Naive thymus-derived CD4-positive, alpha-beta T cell (primary cell): ENCODE measurements at regions not wholly inside any gene's neighbourhood (a gene's known extent, or its start where the extent isn't known, plus 50 kb on each side); places are given as distances from the start of the nearest gene placed in this dataset.

ENCODE experiments used
- ATAC-seq: fragments of 150-1000 bp; cut with Tn5 transposase; 2 replicates; pipeline ENCODE4 v1.10.0; 2021; ENCODE audit warnings: mild to moderate bottlenecking, moderate library complexity
- CTCF ChIA-PET: fragments of 350-600 bp; sonication (Branson Sonifier 250); formaldehyde crosslinking; loops from one replicate; lab custom pipeline; 2021; ENCODE audit warnings: antibody characterized with exemption; lab: Charles Lee
- POLR2A ChIA-PET: fragments of 350-600 bp; sonication (Branson Sonifier 250); formaldehyde crosslinking; loops from one replicate; lab custom pipeline; 2021; ENCODE audit warnings: antibody characterized with exemption, inconsistent platforms; lab: Charles Lee
- DNase-seq, 9 donors: peaks; one replicate each; pipeline versions ENCODE4 v3.0.0 to v3.0.0-alpha.2; 2020 to 2022; ENCODE audit warnings: mixed read lengths in 1 of 9
- H3K27ac ChIP-seq: one replicate; pipeline ENCODE4 v1.7.0; 2013; ENCODE audit warnings: mild to moderate bottlenecking, low read depth, low read length, moderate library complexity
- H3K27me3 ChIP-seq, 2 donors: one replicate each; pipeline ENCODE4 v1.7.0; 2013; ENCODE audit warnings: low read length in 2 of 2, mild to moderate bottlenecking in 2 of 2, moderate library complexity in 2 of 2; ENCODE audit not compliant: control insufficient read depth in 2 of 2, insufficient read depth in 2 of 2
- H3K36me3 ChIP-seq, 3 experiments: 1 replicate in 2 of 3; 2 replicates in 1 of 3; pipeline ENCODE4 v1.7.0; 2013; ENCODE audit warnings: low read length in 3 of 3, mild to moderate bottlenecking in 3 of 3, moderate library complexity in 1 of 3; ENCODE audit not compliant: insufficient read depth in 3 of 3, control insufficient read depth in 2 of 3
- H3K4me1 ChIP-seq, 2 donors: one replicate each; pipeline ENCODE4 v1.7.0; 2013; ENCODE audit warnings: low read length in 2 of 2, mild to moderate bottlenecking in 2 of 2, moderate library complexity in 1 of 2; ENCODE audit not compliant: control insufficient read depth in 2 of 2, insufficient read depth in 2 of 2
- H3K4me3 ChIP-seq: 2 replicates; pipeline ENCODE4 v1.7.0; 2013; ENCODE audit warnings: mild to moderate bottlenecking, low read length
- H3K9me3 ChIP-seq, 3 experiments: 1 replicate in 2 of 3; 2 replicates in 1 of 3; pipeline ENCODE4 v1.7.0; 2013; ENCODE audit warnings: low read length in 3 of 3; ENCODE audit not compliant: control insufficient read depth in 2 of 3
- H3K27ac Mint-ChIP-seq, 9 donors: one replicate each; pipeline ENCODE4 v1.8.0; 2020 to 2022; ENCODE audit warnings: mixed read lengths in 9 of 9, mild to moderate bottlenecking in 8 of 9, moderate library complexity in 5 of 9, inconsistent platforms in 2 of 9
- H3K27me3 Mint-ChIP-seq, 5 donors: one replicate each; pipeline ENCODE4 v1.8.0; 2021 to 2022; ENCODE audit warnings: mixed read lengths in 5 of 5, mild to moderate bottlenecking in 1 of 5
- H3K36me3 Mint-ChIP-seq, 5 donors: one replicate each; pipeline ENCODE4 v1.8.0; 2020 to 2022; ENCODE audit warnings: mixed read lengths in 5 of 5, mild to moderate bottlenecking in 3 of 5, inconsistent platforms in 1 of 5
- H3K4me1 Mint-ChIP-seq, 7 donors: one replicate each; pipeline ENCODE4 v1.8.0; 2020 to 2022; ENCODE audit warnings: mixed read lengths in 7 of 7, mild to moderate bottlenecking in 3 of 7, inconsistent platforms in 1 of 7
- H3K4me3 Mint-ChIP-seq, 10 donors: one replicate each; pipeline ENCODE4 v1.8.0; 2020 to 2022; ENCODE audit warnings: mild to moderate bottlenecking in 10 of 10, mixed read lengths in 10 of 10, moderate library complexity in 6 of 10, inconsistent platforms in 2 of 10
- H3K9me3 Mint-ChIP-seq, 11 donors: one replicate each; pipeline ENCODE4 v1.8.0; 2020 to 2022; ENCODE audit warnings: mixed read lengths in 11 of 11, mild to moderate bottlenecking in 4 of 11, inconsistent platforms in 1 of 11, moderate library complexity in 1 of 11
- intact Hi-C, 2 donors: fragments of 100-400 bp; cut with micrococcal nuclease; formaldehyde crosslinking; loops; one replicate each; pipeline ENCODE4 v1.15.1; 2023

DNA sequence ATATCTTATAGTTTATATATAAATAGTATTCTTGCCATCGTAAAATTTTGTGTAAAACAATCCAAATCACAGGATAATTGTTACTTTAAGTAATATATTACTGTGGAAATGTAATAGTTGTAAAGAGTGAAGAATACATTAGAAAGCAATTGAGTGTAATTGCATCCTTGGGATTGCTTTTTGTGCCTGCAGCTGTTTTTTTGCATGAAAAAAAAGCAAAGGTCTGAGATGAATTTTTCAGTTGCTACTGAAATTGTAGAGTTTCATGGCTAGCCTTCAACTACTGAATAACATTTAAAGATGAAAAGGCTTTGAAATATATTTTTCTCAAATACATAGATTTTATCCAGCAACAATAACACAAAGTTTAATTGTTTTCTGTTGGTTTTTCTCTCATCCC lies 232.0 kb upstream of the FAM174A start:
- no peaks in the 10 kb centered on the region for H3K36me3 ChIP-seq
- no peak overlapping the region for H3K4me3 Mint-ChIP-seq
- H3K27ac ChIP-seq: no peak overlapping the region
- no peak for DNase-seq
- H3K27me3 Mint-ChIP-seq: no peaks in the 10 kb centered on the region
- ChIA-PET CTCF (no interaction called here), POLR2A (no interaction called here)
- H3K27me3 ChIP-seq: no peaks in the 10 kb centered on the region
- intact Hi-C loops: no loop called here
- ATAC-seq: no peak
- no peaks in the 10 kb centered on the region for H3K4me1 Mint-ChIP-seq
- H3K4me1 ChIP-seq: no peaks in the 10 kb centered on the region
- H3K9me3 ChIP-seq: no peaks in the 10 kb centered on the region
- H3K9me3 Mint-ChIP-seq: peaks cover 0 to 5% (median 0%) of the 10 kb centered on the region in 11 donors
- no peaks in the 10 kb centered on the region for H3K36me3 Mint-ChIP-seq
- no peak overlapping the region for H3K27ac Mint-ChIP-seq
- no peak overlapping the region for H3K4me3 ChIP-seq

DNA sequence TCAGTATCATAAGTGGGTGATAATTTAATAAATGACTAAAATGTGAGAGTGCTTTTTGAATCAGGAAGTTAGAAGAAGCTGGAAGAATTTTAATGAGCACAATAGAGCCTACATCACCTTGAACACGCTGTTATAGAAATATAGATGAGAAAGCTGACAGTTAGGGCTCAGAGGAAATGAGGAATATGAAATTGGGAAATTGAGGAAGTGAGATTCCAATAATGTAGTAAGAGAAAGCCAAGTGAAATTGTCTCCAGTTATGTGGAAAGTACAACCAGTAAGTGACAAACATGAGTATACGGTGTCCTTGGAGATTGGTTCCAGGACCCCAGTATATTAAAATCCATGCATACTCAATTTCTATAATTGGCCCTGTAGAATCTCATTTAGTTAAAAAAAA lies 235.9 kb upstream of the FAM174A start:
- DNase-seq (no peak), ATAC-seq (no peak)
- Histone ChIP-seq H3K9me3 (no peaks in the 10 kb centered on the region), H3K4me3 (no peak overlapping the region), H3K36me3 (no peaks in the 10 kb centered on the region), H3K27me3 (no peaks in the 10 kb centered on the region), H3K4me1 (no peaks in the 10 kb centered on the region), H3K27ac (no peak overlapping the region)
- H3K36me3 Mint-ChIP-seq: no peaks in the 10 kb centered on the region
- no peak overlapping the region for H3K27ac Mint-ChIP-seq
- H3K9me3 Mint-ChIP-seq: peaks cover 0 to 2% (median 0%) of the 10 kb centered on the region in 11 donors
- H3K27me3 Mint-ChIP-seq: peaks cover 0 to 4% (median 0%) of the 10 kb centered on the region in 5 donors
- no peaks in the 10 kb centered on the region for H3K4me1 Mint-ChIP-seq
- intact Hi-C loops: no loop called here
- CTCF ChIA-PET: no interaction called here
- no peak overlapping the region for H3K4me3 Mint-ChIP-seq
- POLR2A ChIA-PET: no interaction called here

DNA sequence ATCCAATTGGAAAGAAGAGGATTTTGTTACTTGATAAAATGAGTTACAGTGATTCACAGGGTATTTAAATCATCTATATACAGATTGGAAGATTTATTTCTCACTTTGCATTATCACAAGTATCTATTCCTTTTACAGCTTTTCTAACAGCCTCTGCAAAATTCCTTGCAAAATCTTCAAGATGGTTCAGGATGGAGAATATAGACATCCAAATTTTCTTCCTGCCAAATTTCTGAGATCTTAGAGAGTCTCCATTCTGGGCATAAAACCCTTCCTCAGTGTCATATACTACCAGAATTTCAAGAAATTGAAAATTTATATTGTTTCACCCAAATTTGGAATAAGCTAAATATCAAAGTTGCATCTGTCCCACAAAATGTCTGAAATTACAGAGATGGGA lies 259.1 kb upstream of the FAM174A start:
- Histone ChIP-seq H3K36me3 (no peaks in the 10 kb centered on the region), H3K27me3 (no peaks in the 10 kb centered on the region), H3K4me3 (no peak overlapping the region), H3K4me1 (no peaks in the 10 kb centered on the region), H3K27ac (no peak overlapping the region), H3K9me3 (no peaks in the 10 kb centered on the region)
- H3K9me3 Mint-ChIP-seq: peaks cover 0 to 10% (median 3%) of the 10 kb centered on the region in 11 donors
- H3K4me3 Mint-ChIP-seq: no peak overlapping the region
- H3K27ac Mint-ChIP-seq: no peak overlapping the region
- DNase-seq: no peak
- intact Hi-C loops: no loop called here
- no peaks in the 10 kb centered on the region for H3K27me3 Mint-ChIP-seq
- ChIA-PET CTCF (no interaction called here), POLR2A (no interaction called here)
- no peak for ATAC-seq
- H3K4me1 Mint-ChIP-seq: no peaks in the 10 kb centered on the region
- H3K36me3 Mint-ChIP-seq: no peaks in the 10 kb centered on the region

DNA sequence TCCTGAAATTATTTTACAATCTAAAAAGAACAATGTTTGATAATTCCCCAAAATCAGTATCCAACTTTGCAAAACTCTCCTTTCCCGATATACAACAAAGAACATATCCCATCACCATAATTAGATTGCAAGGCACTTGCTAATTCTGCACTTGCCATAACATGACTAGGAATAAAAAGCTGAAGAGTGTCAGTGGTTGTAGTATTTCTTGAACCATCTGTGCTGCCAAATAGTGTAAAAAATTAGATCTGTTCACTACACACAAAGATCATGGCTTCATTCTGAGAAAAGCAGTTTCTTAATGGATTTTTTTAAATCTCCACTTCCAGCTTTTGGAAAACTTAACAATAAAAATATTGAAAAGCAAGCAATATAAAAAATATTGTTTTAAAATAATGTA lies 259.5 kb upstream of the FAM174A start:
- POLR2A ChIA-PET: no interaction called here
- intact Hi-C loops: no loop called here
- no peaks in the 10 kb centered on the region for H3K36me3 ChIP-seq

DNA sequence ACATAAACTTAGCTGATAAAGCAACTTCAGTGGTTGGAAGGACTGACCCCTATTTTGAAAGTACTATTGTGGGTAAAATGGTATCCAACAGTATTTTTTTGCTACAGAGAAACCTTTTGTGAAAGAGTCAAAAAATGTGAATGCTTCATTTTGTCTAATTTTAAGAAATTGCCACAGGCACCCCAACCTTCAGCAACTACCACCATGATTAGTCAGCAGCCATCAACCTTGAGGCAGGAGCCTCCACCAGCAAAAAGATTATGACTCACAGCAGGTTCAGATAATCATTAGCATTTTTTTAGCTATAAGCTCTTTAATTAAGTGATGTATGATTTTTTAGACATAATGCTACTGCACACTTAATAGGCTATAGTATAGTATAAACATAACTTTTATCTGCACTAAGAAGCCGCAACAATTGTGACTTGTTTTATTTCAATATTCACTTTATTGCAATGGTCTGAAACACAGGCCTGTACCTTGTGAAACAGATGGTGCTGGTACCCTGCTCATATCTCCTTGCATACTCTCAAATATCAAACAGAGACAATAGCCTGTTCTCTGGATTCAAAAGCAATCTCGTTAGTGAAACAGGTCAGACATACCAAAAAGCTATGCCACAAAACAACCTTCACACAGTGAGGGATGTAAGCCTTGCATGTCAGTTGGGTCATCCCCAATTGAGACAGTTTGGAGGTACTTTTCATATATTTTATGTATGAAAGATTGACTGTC lies 261.2 kb upstream of the FAM174A start:
- ChIA-PET POLR2A (no interaction called here), CTCF (no interaction called here)
- Mint-ChIP-seq H3K4me3 (no peak overlapping the region), H3K27me3 (peaks cover 0 to 5% (median 0%) of the 10 kb centered on the region in 5 donors), H3K27ac (no peak overlapping the region), H3K36me3 (no peaks in the 10 kb centered on the region), H3K9me3 (peaks cover 0 to 5% (median 0%) of the 10 kb centered on the region in 11 donors), H3K4me1 (no peaks in the 10 kb centered on the region)
- H3K9me3 ChIP-seq: no peaks in the 10 kb centered on the region
- H3K27me3 ChIP-seq: no peaks in the 10 kb centered on the region
- ATAC-seq: no peak
- no peak overlapping the region for H3K27ac ChIP-seq
- DNase-seq: no peak
- no peaks in the 10 kb centered on the region for H3K4me1 ChIP-seq
- intact Hi-C loops: no loop called here
- H3K4me3 ChIP-seq: no peak overlapping the region
- no peaks in the 10 kb centered on the region for H3K36me3 ChIP-seq

More for the DNA sequence above, 259.5 kb upstream of the FAM174A start:
- Histone ChIP-seq H3K4me3 (no peak overlapping the region), H3K9me3 (no peaks in the 10 kb centered on the region), H3K4me1 (no peaks in the 10 kb centered on the region), H3K27ac (no peak overlapping the region), H3K27me3 (no peaks in the 10 kb centered on the region)
- no peaks in the 10 kb centered on the region for H3K4me1 Mint-ChIP-seq
- ATAC-seq: no peak
- CTCF ChIA-PET: no interaction called here
- no peak for DNase-seq
- peaks cover 0 to 4% (median 0%) of the 10 kb centered on the region in 5 donors for H3K27me3 Mint-ChIP-seq
- H3K9me3 Mint-ChIP-seq: peaks cover 0 to 8% (median 3%) of the 10 kb centered on the region in 11 donors
- H3K36me3 Mint-ChIP-seq: no peaks in the 10 kb centered on the region
- no peak overlapping the region for H3K4me3 Mint-ChIP-seq
- no peak overlapping the region for H3K27ac Mint-ChIP-seq

DNA sequence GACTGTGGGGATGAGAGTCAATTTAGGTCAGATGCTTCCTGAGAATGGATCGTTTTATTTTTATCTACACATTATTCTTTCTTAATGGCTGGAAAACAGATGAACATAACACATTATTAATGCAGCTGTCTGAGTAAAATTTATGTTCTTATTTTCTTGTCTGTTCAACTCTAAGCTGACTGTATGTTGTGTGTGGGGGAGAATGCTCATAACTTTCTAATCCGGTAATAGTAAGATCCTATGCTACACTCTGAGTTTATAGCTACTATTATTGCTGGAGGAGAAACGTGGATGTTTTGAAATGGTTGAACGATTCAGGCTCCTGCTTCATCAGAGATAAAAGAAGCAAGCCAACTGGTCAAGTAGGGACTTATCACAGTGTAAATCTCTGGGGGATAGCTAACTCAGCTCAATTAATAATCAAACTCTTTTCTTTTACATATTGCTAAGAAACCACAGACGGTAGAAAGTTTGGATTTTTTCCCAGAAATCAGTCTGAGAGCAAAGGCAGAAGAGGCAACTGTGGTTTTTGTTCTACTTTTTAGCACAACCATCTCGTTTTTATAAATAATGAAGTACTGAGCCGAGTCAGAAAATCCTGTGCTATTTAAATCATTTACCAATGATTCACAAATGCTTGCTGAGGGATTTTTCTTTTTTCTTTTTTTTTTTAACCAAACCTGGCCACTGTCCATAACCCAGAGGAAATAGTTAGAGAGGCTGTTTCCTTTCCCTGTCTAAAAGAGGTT lies 265.0 kb upstream of the FAM174A start:
- CTCF ChIA-PET: no interaction called here

More for the DNA sequence above, 265.0 kb upstream of the FAM174A start:
- Mint-ChIP-seq H3K4me3 (no peak overlapping the region), H3K27me3 (peaks cover 0 to 5% (median 0%) of the 10 kb centered on the region in 5 donors), H3K9me3 (peaks cover 0 to 5% (median 0%) of the 10 kb centered on the region in 11 donors), H3K4me1 (no peaks in the 10 kb centered on the region), H3K36me3 (no peaks in the 10 kb centered on the region), H3K27ac (no peak overlapping the region)
- Histone ChIP-seq H3K27me3 (no peaks in the 10 kb centered on the region), H3K9me3 (no peaks in the 10 kb centered on the region), H3K36me3 (no peaks in the 10 kb centered on the region), H3K4me3 (no peak overlapping the region), H3K27ac (no peak overlapping the region), H3K4me1 (no peaks in the 10 kb centered on the region)
- DNase-seq (no peak), ATAC-seq (no peak)
- POLR2A ChIA-PET: no interaction called here
- intact Hi-C loops: no loop called here
